Naive thymus-derived CD8-positive, alpha-beta T cell (primary cell): ENCODE measurements at regions not wholly inside any gene's neighbourhood (a gene's known extent, or its start where the extent isn't known, plus 50 kb on each side); places are given as distances from the start of the nearest gene placed in this dataset.

Experiments used
- ATAC-seq, 2 donors: fragments of 150-1000 bp; cut with Tn5 transposase in 1 of 2; sonication (Bioruptor Pico), chemical (Tn5 transposase) in 1 of 2; 1 replicate in 1 of 2; 2 replicates in 1 of 2; pipeline ENCODE4 v1.10.0; 2021; ENCODE audit warnings: mild to moderate bottlenecking in 2 of 2, moderate library complexity in 2 of 2
- POLR2A ChIA-PET: fragments of 350-600 bp; sonication (Branson Sonifier 250); formaldehyde crosslinking; loops from one replicate; lab custom pipeline; 2021; ENCODE audit warnings: antibody characterized with exemption; lab: Charles Lee
- DNase-seq, 10 donors: peaks; one replicate each; pipeline versions ENCODE4 v3.0.0 to v3.0.0-alpha.2; 2020 to 2022
- H3K27ac Mint-ChIP-seq, 10 donors: one replicate each; pipeline ENCODE4 v1.8.0; 2020 to 2022; ENCODE audit warnings: mild to moderate bottlenecking in 10 of 10, mixed read lengths in 10 of 10, moderate library complexity in 4 of 10, inconsistent platforms in 1 of 10
- H3K27me3 Mint-ChIP-seq, 5 donors: one replicate each; pipeline ENCODE4 v1.8.0; 2021 to 2022; ENCODE audit warnings: mixed read lengths in 5 of 5
- H3K36me3 Mint-ChIP-seq, 3 donors: one replicate each; pipeline ENCODE4 v1.8.0; 2020 to 2022; ENCODE audit warnings: mixed read lengths in 3 of 3, mild to moderate bottlenecking in 2 of 3, inconsistent platforms in 1 of 3
- H3K4me1 Mint-ChIP-seq, 4 donors: one replicate each; pipeline ENCODE4 v1.8.0; 2021 to 2022; ENCODE audit warnings: mixed read lengths in 4 of 4
- H3K4me3 Mint-ChIP-seq, 10 donors: one replicate each; pipeline ENCODE4 v1.8.0; 2020 to 2022; ENCODE audit warnings: mild to moderate bottlenecking in 10 of 10, mixed read lengths in 10 of 10, moderate library complexity in 6 of 10, inconsistent platforms in 1 of 10
- H3K9me3 Mint-ChIP-seq, 9 donors: one replicate each; pipeline ENCODE4 v1.8.0; 2020 to 2022; ENCODE audit warnings: mixed read lengths in 9 of 9, mild to moderate bottlenecking in 3 of 9, inconsistent platforms in 1 of 9, moderate library complexity in 1 of 9

DNA sequence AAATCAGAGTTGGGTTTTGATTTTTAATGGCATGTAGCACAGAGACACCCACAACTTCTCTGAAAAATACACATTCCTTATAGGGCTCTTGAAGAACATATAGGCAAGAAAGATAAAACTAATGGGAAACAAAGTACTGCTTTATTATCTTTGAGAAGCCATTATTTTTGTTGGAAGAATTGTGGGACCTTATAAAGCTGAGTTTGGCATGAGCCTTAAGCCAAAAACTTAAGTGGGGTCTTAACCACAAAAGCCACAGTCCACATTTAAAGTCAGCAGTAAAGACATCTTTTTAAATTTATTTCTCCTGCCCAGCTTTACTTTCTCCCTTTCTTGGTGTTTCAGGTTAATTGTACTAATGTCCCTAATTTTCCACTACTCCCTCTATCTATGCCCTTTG lies 1297.3 kb downstream of the C4orf33 start:
- no peaks in the 10 kb centered on the region for H3K36me3 Mint-ChIP-seq
- POLR2A ChIA-PET: no interaction called here
- H3K4me3 Mint-ChIP-seq: no peak overlapping the region
- DNase-seq (no peak), ATAC-seq (no peak)
- peaks cover 0 to 13% (median 0%) of the 10 kb centered on the region in 9 donors for H3K9me3 Mint-ChIP-seq
- no peak overlapping the region for H3K27ac Mint-ChIP-seq
- no peaks in the 10 kb centered on the region for H3K4me1 Mint-ChIP-seq
- no peaks in the 10 kb centered on the region for H3K27me3 Mint-ChIP-seq

DNA sequence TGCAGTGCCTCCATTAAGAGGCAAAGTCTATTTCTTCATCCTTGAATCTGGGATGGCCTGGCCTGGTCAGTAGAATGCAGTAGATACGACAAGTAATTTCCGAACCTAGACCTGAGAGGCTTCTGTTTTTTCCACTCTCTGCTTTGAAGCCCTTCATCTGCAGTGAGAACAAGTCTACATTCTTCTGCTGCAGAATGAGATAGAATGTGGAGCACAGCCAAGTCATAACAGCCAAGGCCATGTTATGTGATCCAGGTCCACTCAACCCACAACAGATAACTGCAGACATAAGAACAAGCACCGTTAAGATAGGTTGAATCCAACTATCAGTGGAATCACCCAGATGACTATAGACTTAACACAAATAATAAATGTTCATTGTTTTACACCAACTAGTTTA lies 1297.7 kb downstream of the C4orf33 start:
- ATAC-seq (no peak), DNase-seq (no peak)
- Mint-ChIP-seq H3K27me3 (no peaks in the 10 kb centered on the region), H3K36me3 (no peaks in the 10 kb centered on the region), H3K4me3 (no peak overlapping the region), H3K27ac (no peak overlapping the region), H3K4me1 (no peaks in the 10 kb centered on the region), H3K9me3 (peaks cover 0 to 15% (median 0%) of the 10 kb centered on the region in 9 donors)
- POLR2A ChIA-PET: no interaction called here

DNA sequence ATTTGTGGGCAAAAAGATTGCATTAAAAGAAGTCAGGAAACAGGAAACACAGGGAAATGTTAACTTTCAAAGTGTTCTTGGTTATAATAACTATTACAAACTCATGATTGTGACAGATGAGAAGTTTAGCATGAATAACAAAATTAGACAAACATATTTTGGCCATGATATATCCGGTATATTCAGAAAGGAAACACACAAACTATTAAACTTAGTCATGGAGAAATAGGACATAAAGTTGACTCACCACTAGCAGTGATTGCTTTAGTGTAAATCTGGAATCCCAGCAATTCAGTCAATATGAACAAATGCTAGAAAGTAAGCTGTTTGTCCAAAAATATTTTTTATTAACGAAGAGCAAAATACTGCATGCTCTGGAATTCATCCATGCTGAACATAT lies 1299.9 kb downstream of the C4orf33 start:
- Mint-ChIP-seq H3K4me1 (no peaks in the 10 kb centered on the region), H3K4me3 (no peak overlapping the region), H3K27me3 (no peaks in the 10 kb centered on the region), H3K9me3 (peaks cover 0 to 17% (median 2%) of the 10 kb centered on the region in 9 donors), H3K27ac (no peak overlapping the region), H3K36me3 (no peaks in the 10 kb centered on the region)
- ATAC-seq: no peak
- POLR2A ChIA-PET: no interaction called here
- DNase-seq: no peak

DNA sequence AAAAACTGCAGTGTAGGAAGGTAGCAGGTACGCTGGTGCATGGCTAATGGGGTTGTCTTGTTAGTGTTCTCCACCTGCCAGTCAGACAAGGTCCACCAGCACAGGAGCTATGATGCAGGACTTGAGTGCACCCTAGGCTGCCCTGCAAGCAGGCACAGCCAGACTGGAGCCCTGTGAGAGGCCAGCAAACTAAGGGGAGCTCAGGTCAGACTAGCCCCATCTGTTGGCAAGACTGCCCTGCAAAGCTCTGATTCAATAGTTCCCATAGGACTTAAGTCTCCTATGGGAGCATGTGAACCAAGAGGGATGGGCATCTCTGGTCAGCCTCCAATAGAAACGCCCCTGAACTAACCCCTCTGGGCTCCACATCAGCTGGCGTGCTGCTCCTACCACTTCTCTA lies 1307.3 kb downstream of the C4orf33 start:
- Mint-ChIP-seq H3K4me3 (no peak overlapping the region), H3K4me1 (no peaks in the 10 kb centered on the region), H3K27ac (no peak overlapping the region), H3K36me3 (no peaks in the 10 kb centered on the region), H3K27me3 (no peaks in the 10 kb centered on the region), H3K9me3 (peaks cover 0 to 32% (median 8%) of the 10 kb centered on the region in 9 donors)
- ATAC-seq (no peak), DNase-seq (no peak)
- POLR2A ChIA-PET: no interaction called here

DNA sequence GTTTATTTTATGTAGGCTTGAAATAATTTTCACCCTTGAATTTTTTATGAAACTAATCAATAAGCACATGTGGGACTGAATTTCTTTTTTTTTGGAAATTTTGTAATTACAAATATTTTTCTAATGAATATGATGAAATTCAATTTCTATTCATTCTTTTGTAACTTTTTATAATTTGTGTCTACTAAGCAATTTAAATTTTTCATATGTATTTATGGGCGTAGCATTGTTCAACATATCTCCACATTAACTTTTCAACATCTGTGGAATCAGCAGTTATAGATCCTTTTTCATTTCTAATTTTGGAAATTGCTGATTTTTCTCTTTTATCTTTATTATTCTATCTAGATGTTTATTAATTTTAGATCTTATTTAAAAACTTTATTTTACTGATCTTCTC lies 1320.3 kb downstream of the C4orf33 start:
- no peak overlapping the region for H3K27ac Mint-ChIP-seq

DNA sequence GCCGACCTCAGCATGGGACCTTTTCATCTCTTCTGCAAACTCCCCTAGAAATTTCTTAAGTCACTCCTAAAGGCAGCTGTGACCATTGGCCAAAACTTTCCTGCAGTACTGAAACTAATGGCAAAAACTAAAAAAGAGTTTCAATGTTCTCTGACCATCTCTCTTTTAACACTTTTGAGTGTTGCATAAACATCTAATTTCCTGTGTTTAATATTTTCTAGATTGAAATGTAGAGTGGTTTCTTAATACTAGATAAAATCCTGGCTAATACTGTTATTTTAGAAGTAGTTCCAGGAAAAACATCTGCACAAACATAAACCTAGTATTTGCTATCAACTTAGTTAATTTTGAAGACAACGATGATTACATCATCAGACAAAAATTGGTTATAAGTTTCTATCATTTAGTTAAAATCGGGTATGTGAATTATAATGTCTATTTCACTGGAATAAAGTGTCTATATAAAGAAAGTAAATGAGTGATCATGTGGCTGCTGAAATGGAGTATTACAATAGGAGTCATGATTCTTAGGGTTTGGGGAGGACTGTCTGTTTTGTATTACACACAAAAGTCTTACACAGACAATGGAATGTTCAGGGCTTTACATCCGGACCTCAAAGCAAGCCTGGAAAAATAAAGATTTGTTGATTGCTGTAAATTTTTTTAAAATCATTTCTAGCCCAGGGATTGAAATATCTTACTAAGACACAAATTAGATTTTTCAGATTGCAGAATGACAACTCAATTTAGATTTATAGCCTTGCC lies 1323.4 kb downstream of the C4orf33 start:
- no peaks in the 10 kb centered on the region for H3K4me1 Mint-ChIP-seq

More for the DNA sequence above, 1320.3 kb downstream of the C4orf33 start:
- DNase-seq: no peak
- Mint-ChIP-seq H3K4me1 (no peaks in the 10 kb centered on the region), H3K4me3 (no peak overlapping the region), H3K9me3 (peaks cover 0 to 10% (median 2%) of the 10 kb centered on the region in 9 donors), H3K36me3 (no peaks in the 10 kb centered on the region), H3K27me3 (no peaks in the 10 kb centered on the region)
- POLR2A ChIA-PET: no interaction called here
- ATAC-seq: no peak

DNA sequence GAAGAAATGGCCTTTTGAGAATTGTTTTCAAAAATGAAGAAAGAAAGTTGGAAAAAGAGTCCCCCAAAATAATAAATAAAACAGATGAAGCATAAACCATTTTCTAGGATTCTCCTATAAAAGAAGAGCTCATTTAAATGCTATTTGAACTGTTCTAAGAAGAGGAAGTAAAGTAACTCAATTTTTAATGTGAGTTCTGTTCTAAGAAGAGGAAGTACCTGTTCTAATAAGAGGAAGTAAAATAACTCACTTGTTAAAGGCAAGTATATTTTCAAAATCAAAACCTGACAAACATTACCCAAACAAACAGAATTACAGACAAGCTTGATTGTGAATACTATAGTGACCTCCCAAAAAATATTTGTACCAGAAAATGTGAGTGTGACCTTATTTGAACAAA lies 1326.3 kb downstream of the C4orf33 start:
- POLR2A ChIA-PET: no interaction called here
- no peaks in the 10 kb centered on the region for H3K27me3 Mint-ChIP-seq
- no peaks in the 10 kb centered on the region for H3K4me1 Mint-ChIP-seq
- ATAC-seq: no peak
- no peak for DNase-seq
- H3K9me3 Mint-ChIP-seq: peaks cover 0 to 12% (median 3%) of the 10 kb centered on the region in 9 donors
- H3K27ac Mint-ChIP-seq: no peak overlapping the region
- no peaks in the 10 kb centered on the region for H3K36me3 Mint-ChIP-seq
- no peak overlapping the region for H3K4me3 Mint-ChIP-seq

More for the DNA sequence above, 1323.4 kb downstream of the C4orf33 start:
- POLR2A ChIA-PET: no interaction called here
- ATAC-seq (no peak), DNase-seq (no peak)
- Mint-ChIP-seq H3K27ac (no peak overlapping the region), H3K36me3 (no peaks in the 10 kb centered on the region), H3K27me3 (no peaks in the 10 kb centered on the region), H3K9me3 (peaks cover 0 to 12% (median under 1%) of the 10 kb centered on the region in 9 donors), H3K4me3 (no peak overlapping the region)

DNA sequence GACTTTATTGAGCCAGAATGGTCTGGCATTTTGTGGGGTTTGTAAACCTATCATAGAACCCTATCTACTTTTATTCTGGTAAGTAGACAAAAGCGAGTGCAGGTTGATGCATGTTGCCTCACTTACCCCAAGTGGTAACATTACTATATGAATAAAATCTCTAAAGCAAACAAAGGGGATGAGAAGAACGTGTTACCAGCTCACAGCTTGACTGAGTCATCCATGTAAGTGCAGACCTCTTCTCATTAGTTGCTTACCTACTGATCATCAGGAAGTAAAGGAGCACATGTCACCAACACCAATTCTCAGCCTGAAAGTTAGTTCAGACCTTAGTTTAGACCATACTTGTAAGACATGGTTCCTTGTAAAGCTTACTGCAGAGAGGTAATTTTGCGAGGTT lies 1328.3 kb downstream of the C4orf33 start:
- Mint-ChIP-seq H3K27me3 (no peaks in the 10 kb centered on the region), H3K36me3 (no peaks in the 10 kb centered on the region), H3K4me1 (no peaks in the 10 kb centered on the region), H3K4me3 (no peak overlapping the region), H3K9me3 (peaks cover 0 to 12% (median 3%) of the 10 kb centered on the region in 9 donors), H3K27ac (no peak overlapping the region)
- POLR2A ChIA-PET: no interaction called here
- ATAC-seq (no peak), DNase-seq (no peak)

DNA sequence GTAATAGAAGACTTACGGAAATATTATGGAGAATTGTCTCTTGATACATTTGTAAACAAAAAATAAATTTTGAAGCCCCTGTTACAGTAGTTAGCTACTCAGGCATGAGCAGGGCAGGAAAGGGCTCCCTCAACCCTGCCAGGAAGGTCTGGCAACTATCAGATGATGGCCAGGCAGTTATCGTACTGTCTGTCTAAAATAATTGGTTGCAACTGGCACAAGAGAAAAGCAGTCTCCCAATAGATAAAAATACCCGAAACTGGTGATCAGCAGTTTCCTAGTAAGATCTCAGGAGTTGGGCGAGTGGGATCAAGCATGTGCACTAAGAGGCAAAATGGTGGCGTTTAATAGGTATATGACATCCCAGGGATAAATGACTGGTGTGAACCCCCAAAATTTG lies 1336.3 kb downstream of the C4orf33 start:
- POLR2A ChIA-PET: no interaction called here
- Mint-ChIP-seq H3K4me3 (no peak overlapping the region), H3K27me3 (no peaks in the 10 kb centered on the region), H3K36me3 (no peaks in the 10 kb centered on the region), H3K4me1 (no peaks in the 10 kb centered on the region), H3K9me3 (peaks cover 0 to 17% (median 6%) of the 10 kb centered on the region in 9 donors), H3K27ac (no peak overlapping the region)
- ATAC-seq: no peak
- DNase-seq: no peak

DNA sequence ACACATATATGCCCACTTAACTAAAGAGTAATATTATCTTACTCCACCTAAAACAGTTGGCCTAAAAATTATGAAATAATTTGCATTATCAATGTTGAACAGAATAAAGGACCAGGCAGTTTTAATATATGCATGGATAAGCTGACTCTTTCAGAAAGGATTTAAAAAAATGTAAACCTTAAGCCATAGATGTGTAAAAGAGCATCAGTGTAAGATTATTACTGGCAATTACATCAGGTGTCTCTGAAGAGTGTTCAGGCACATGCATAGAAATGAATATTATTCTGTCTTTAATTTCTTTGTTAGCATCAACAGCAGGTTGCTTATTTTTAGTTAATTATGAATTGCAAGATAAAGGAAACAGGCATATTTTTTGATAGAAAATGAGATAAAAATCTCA lies 1353.8 kb downstream of the C4orf33 start:
- peaks cover 2 to 23% (median 13%) of the 10 kb centered on the region in 9 donors for H3K9me3 Mint-ChIP-seq
- H3K27ac Mint-ChIP-seq: no peak overlapping the region
- ATAC-seq: no peak
- no peaks in the 10 kb centered on the region for H3K36me3 Mint-ChIP-seq
- no peaks in the 10 kb centered on the region for H3K27me3 Mint-ChIP-seq
- H3K4me1 Mint-ChIP-seq: no peaks in the 10 kb centered on the region
- POLR2A ChIA-PET: no interaction called here
- DNase-seq: no peak
- no peak overlapping the region for H3K4me3 Mint-ChIP-seq

DNA sequence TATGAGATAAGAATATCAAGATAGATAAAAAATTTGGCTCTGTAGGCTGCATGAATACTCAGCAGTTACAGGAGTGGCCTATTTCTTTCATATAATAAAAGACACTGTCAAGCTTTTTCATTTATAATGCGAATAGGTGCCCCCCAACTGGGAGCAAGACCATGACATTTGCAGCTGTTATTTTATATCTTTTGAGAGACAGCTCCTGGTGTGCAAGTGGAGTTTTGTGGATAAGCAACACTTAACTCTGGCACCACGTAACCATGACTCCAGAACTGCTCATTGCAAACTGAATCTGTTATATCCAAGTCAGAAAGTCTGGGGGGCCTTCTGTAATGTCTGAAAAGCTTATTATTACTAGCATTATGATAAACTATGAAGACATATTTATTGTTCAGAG lies 1372.4 kb downstream of the C4orf33 start:
- Mint-ChIP-seq H3K9me3 (peaks cover 0 to 3% (median 0%) of the 10 kb centered on the region in 9 donors), H3K4me1 (no peaks in the 10 kb centered on the region), H3K27me3 (no peaks in the 10 kb centered on the region), H3K36me3 (no peaks in the 10 kb centered on the region), H3K4me3 (no peak overlapping the region), H3K27ac (no peak overlapping the region)
- POLR2A ChIA-PET: no interaction called here
- DNase-seq: no peak
- no peak for ATAC-seq

DNA sequence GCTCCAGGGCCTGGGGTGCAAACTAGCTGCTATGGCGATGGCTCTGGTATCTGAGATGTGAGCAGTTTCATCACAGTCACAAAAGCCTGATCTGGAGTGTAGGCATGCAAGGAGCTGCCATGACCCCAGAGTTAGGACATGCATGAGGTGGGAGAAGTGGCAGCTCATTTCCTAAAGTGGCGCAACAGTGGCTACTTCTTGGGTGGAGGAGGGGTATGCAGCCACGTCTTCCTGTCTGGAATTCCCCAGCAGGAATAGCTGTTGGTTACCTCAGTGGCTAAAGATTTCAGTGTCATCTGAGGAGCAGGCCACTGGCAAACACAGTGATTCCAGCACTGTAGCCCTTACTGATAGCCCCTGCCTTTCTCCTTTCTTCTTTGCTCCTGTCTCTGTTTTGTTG lies 1382.5 kb downstream of the C4orf33 start:
- no peak for ATAC-seq
- peaks cover 0 to 15% (median 6%) of the 10 kb centered on the region in 9 donors for H3K9me3 Mint-ChIP-seq
- H3K4me1 Mint-ChIP-seq: no peaks in the 10 kb centered on the region
- H3K27me3 Mint-ChIP-seq: no peaks in the 10 kb centered on the region
- H3K4me3 Mint-ChIP-seq: no peak overlapping the region
- DNase-seq: no peak
- no peak overlapping the region for H3K27ac Mint-ChIP-seq
- POLR2A ChIA-PET: no interaction called here
- H3K36me3 Mint-ChIP-seq: no peaks in the 10 kb centered on the region

DNA sequence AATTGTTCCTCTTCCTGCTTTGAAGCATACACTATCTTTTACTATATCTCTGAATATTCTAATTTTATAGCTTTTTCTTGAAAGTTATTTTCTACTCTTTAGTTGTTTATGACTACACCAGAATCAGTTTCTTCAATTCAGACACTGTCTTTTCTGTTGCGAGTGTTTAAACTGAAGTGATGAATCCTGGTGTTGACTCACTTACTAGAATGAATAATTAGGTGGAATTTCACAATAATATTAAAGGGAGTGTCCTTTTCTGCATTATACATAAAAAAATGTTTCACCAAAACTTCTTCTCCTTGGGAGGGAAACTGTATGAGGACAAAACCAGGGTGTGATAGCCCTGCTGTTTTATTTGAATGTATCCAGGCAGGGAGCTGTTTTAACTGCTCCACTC lies 1383.1 kb downstream of the C4orf33 start:
- Mint-ChIP-seq H3K36me3 (no peaks in the 10 kb centered on the region), H3K27me3 (no peaks in the 10 kb centered on the region), H3K4me3 (no peak overlapping the region), H3K9me3 (peaks cover 2 to 15% (median 6%) of the 10 kb centered on the region in 9 donors), H3K4me1 (no peaks in the 10 kb centered on the region), H3K27ac (no peak overlapping the region)
- no peak for DNase-seq
- ATAC-seq: no peak
- POLR2A ChIA-PET: no interaction called here

DNA sequence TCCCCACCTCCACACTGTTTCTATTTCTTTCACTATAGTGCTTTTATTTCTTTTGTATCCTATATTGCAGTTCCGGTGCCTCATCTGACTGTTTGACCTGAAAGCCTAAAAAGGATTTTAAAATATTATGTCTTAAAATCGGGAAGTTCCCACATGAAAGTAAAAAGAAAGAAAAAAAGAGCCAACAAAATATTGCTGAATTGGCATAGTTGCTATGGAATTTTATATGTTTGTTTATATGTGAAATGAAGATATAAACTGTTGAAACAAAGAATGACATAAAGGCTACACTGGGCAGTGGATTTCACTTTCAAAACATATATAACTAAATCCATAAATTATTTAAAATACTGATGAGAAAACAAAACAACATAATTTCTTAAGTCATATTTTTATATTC lies 1383.7 kb downstream of the C4orf33 start:
- no peak overlapping the region for H3K4me3 Mint-ChIP-seq
- H3K27me3 Mint-ChIP-seq: no peaks in the 10 kb centered on the region
- no peaks in the 10 kb centered on the region for H3K36me3 Mint-ChIP-seq
- ATAC-seq: no peak
- POLR2A ChIA-PET: no interaction called here
- no peaks in the 10 kb centered on the region for H3K4me1 Mint-ChIP-seq
- H3K27ac Mint-ChIP-seq: no peak overlapping the region
- no peak for DNase-seq
- peaks cover 2 to 15% (median 8%) of the 10 kb centered on the region in 9 donors for H3K9me3 Mint-ChIP-seq
